ENCODE measurements at regions not wholly inside any gene's neighbourhood (a gene's known extent, or its start where the extent isn't known, plus 50 kb on each side); places are given as distances from the start of the nearest gene placed in this dataset.

DNA sequence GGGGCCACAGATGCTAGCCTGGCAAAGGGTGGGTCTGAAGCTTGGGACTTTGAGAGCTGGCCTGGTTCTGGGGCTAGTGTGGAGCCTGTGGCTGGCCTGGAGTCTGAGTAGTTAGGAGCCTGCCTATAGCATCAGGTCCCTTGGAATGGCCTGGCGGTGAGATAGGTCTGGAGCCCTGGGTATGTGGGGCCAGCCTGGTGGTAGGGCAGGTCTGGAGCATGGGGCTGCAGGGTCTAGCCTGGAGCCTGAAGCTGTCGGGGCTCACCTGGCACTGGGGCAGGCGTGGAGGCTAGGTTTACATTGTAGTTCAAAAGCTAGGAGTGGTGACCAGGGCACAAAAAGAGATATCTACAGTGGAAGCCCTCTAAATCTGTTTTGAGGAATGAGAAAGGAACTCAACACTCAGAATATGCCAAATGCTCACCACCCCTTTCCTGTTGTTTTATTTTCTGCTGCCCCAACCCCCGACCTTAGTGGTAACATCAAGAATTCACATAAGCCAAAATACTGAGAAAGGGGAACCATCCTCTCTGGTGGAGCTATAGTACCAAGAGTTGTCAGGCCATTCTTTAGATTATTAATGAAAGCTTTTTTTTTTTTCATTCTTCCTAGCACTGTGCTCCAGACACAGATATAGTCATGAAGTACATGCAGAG, 100.3 kb downstream of the TANC2 start (continued):
- no peak for TF ChIP-seq PRPF4 (IDR thresholded peaks at IDR 0.05; ENCODE audit: insufficient read depth, low read depth, low read length, poor library complexity, severe bottlenecking)
- TF ChIP-seq SMARCA5 (IDR thresholded peaks at IDR 0.05): no peak

- no peak overlapping the region for H2AFZ ChIP-seq (ENCODE audit: low read depth, low read length)
- FAIRE-seq: no peak
- BruUV-seq (replicated peaks): no TSS peak
- H4K20me1 ChIP-seq (replicated peaks; ENCODE audit: control insufficient read depth, insufficient read depth, low read length): no peaks in the 10 kb centered on the region
- intact Hi-C loops (cut with micrococcal nuclease): no loop called here
- no peaks in the 10 kb centered on the region for H3K79me2 ChIP-seq (ENCODE audit: control insufficient read depth, insufficient read depth, low read length)
- no peaks in the 10 kb centered on the region for H3K27me3 ChIP-seq (ENCODE audit: control insufficient read depth in 2 of 2, insufficient read depth in 2 of 2, low read length in 2 of 2)
- H3K9me3 ChIP-seq (replicated peaks; ENCODE audit: control insufficient read depth, insufficient read depth, low read depth, low read length): no peaks in the 10 kb centered on the region
- H3K36me3 ChIP-seq (ENCODE audit: control insufficient read depth, insufficient read depth, low read length): no peaks in the 10 kb centered on the region
- TF ChIP-seq CHD1 (IDR thresholded peaks at IDR 0.05; ENCODE audit: low read length): no peak
- no peak for TF ChIP-seq STAT6 (CRISPR knock-in tag; IDR thresholded peaks at IDR 0.05)
- no peak for TF ChIP-seq EZH2 (IDR thresholded peaks at IDR 0.05; ENCODE audit: borderline replicate concordance, low read depth, low read length)
- no peak for TF ChIP-seq ZNF586 (CRISPR knock-in tag; conservative IDR thresholded peaks at IDR 0.05)
- TF ChIP-seq NFRKB (IDR thresholded peaks at IDR 0.05; ENCODE audit: low read depth): no peak
- no peak for TF ChIP-seq STAG1 (CRISPR knock-in tag; IDR thresholded peaks at IDR 0.05; ENCODE audit: borderline replicate concordance)
- TF ChIP-seq PHB (CRISPR knock-in tag; IDR thresholded peaks at IDR 0.05): no peak
- TF ChIP-seq RBM22 (IDR thresholded peaks at IDR 0.05; ENCODE audit: low read depth, low read length, poor library complexity, severe bottlenecking): no peak
- no peak for TF ChIP-seq ZNF354B (CRISPR knock-in tag; IDR thresholded peaks at IDR 0.05)
- TF ChIP-seq BACH1 (tag; IDR thresholded peaks at IDR 0.05): no peak
- TF ChIP-seq, protein P1, sequence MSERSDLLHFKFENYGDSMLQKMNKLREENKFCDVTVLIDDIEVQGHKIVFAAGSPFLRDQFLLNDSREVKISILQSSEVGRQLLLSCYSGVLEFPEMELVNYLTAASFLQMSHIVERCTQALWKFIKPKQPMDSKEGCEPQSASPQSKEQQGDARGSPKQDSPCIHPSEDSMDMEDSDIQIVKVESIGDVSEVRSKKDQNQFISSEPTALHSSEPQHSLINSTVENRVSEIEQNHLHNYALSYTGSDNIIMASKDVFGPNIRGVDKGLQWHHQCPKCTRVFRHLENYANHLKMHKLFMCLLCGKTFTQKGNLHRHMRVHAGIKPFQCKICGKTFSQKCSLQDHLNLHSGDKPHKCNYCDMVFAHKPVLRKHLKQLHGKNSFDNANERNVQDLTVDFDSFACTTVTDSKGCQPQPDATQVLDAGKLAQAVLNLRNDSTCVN (CRISPR knock-in tag; IDR thresholded peaks at IDR 0.05): no peak
- no peaks in the 10 kb centered on the region for H3K9me1 ChIP-seq (ENCODE audit: control insufficient read depth, insufficient read depth, low read length)
- H3K4me1 ChIP-seq (replicated peaks in 1 of 2; ENCODE audit: control insufficient read depth in 2 of 2, insufficient read depth in 2 of 2, low read length in 2 of 2): no peaks in the 10 kb centered on the region
- POLR2A ChIA-PET: no interaction called here
- no peak for ATAC-seq
- WGBS (ENCODE audit: insufficient coverage, low coverage, missing lambda C conversion rate): 28% methylated on average over 1 of the region's 1 CpG
- no peak overlapping the region for H3K9ac ChIP-seq (ENCODE audit: insufficient read depth in 1 of 2, low read depth in 2 of 2, low read length in 2 of 2)
- H3K4me2 ChIP-seq (ENCODE audit: insufficient read depth, low read length): no peak overlapping the region
- no peak overlapping the region for H3K27ac ChIP-seq (ENCODE audit: extremely low read depth, low read depth, low read length)
- H3K4me3 ChIP-seq: no peak overlapping the region
- in situ Hi-C loops (cut with MboI): no loop called here
- DNase-seq (ENCODE audit: extremely low read depth in 1 of 4, low spot score in 3 of 4): no peak
- CTCF ChIA-PET (ENCODE audit: low intra/inter-chr PET ratio): no interaction called here
Measured at GRCh38 chr17:63069245-63069644, 103.2 kb downstream of the TANC2 start.
